Central memory CD8-positive, alpha-beta T cell (primary cell): ENCODE measurements at regions not wholly inside any gene's neighbourhood (a gene's known extent, or its start where the extent isn't known, plus 50 kb on each side); places are given as distances from the start of the nearest gene placed in this dataset.

Source experiments
- ATAC-seq: fragments of 150-1000 bp; cut with Tn5 transposase; replicated peaks from 2 replicates; pipeline ENCODE4 v1.10.0; 2022; ENCODE audit warnings: mild to moderate bottlenecking, moderate FRiP score, moderate number of reproducible peaks; ENCODE audit not compliant: poor library complexity, severe bottlenecking; ENCODE audit errors: extremely low read depth
- DNase-seq, 2 donors: peaks; one replicate each; pipeline ENCODE4 v3.0.0; 2021; ENCODE audit warnings: low spot score in 2 of 2
- H3K27ac Mint-ChIP-seq: one replicate; pipeline ENCODE4 v1.8.0; 2022; ENCODE audit warnings: low read depth, mild to moderate bottlenecking, moderate library complexity, mixed read lengths
- H3K27me3 Mint-ChIP-seq: one replicate; pipeline ENCODE4 v1.8.0; 2022; ENCODE audit warnings: mixed read lengths
- H3K36me3 Mint-ChIP-seq: one replicate; pipeline ENCODE4 v1.8.0; 2022; ENCODE audit warnings: mild to moderate bottlenecking, moderate library complexity, mixed read lengths; ENCODE audit not compliant: insufficient read depth
- H3K4me1 Mint-ChIP-seq: one replicate; pipeline ENCODE4 v1.8.0; 2022; ENCODE audit warnings: mixed read lengths
- H3K4me3 Mint-ChIP-seq: one replicate; pipeline ENCODE4 v1.8.0; 2022; ENCODE audit warnings: mild to moderate bottlenecking, moderate library complexity, mixed read lengths
- H3K9me3 Mint-ChIP-seq: one replicate; pipeline ENCODE4 v1.8.0; 2022; ENCODE audit warnings: mixed read lengths

GRCh38 chr1:101165954-101166353 lies 70.9 kb upstream of the S1PR1 start:
- H3K27me3 Mint-ChIP-seq = no peaks in the 10 kb centered on the region
- no peaks in the 10 kb centered on the region for H3K4me1 Mint-ChIP-seq
- H3K36me3 Mint-ChIP-seq = no peaks in the 10 kb centered on the region
- DNase-seq (no peak), ATAC-seq (no peak)
- H3K27ac Mint-ChIP-seq = peak overlapping the region; percentile 38
- no peak overlapping the region for H3K4me3 Mint-ChIP-seq
- H3K9me3 Mint-ChIP-seq = no peaks in the 10 kb centered on the region

GRCh38 chr1:101165532-101165931 lies 71.3 kb upstream of the S1PR1 start:
- no peaks in the 10 kb centered on the region for H3K4me1 Mint-ChIP-seq
- DNase-seq (no peak), ATAC-seq (no peak)
- no peaks in the 10 kb centered on the region for H3K9me3 Mint-ChIP-seq
- H3K27ac Mint-ChIP-seq = no peak overlapping the region
- H3K36me3 Mint-ChIP-seq = no peaks in the 10 kb centered on the region
- H3K27me3 Mint-ChIP-seq = no peaks in the 10 kb centered on the region
- H3K4me3 Mint-ChIP-seq = no peak overlapping the region

- Mint-ChIP-seq H3K9me3 (no peaks in the 10 kb centered on the region), H3K27ac (no peak overlapping the region), H3K4me1 (no peaks in the 10 kb centered on the region), H3K4me3 (no peak overlapping the region), H3K36me3 (no peaks in the 10 kb centered on the region), H3K27me3 (no peaks in the 10 kb centered on the region)
- ATAC-seq = no peak
- no peak for DNase-seq
Observed at GRCh38 chr1:101164776-101165175, 72.0 kb upstream of the S1PR1 start.

GRCh38 chr1:101162736-101163735 lies 73.8 kb upstream of the S1PR1 start:
- ATAC-seq = no peak

GRCh38 chr1:101162300-101162699 lies 74.5 kb upstream of the S1PR1 start:
- no peak for ATAC-seq
- Mint-ChIP-seq H3K4me1 (no peaks in the 10 kb centered on the region), H3K9me3 (no peaks in the 10 kb centered on the region), H3K27ac (no peak overlapping the region), H3K27me3 (no peaks in the 10 kb centered on the region), H3K4me3 (no peak overlapping the region), H3K36me3 (no peaks in the 10 kb centered on the region)
- no peak for DNase-seq

More at GRCh38 chr1:101162736-101163735, 73.8 kb upstream of the S1PR1 start:
- no peaks in the 10 kb centered on the region for H3K9me3 Mint-ChIP-seq
- H3K4me1 Mint-ChIP-seq = no peaks in the 10 kb centered on the region
- no peak for DNase-seq
- H3K36me3 Mint-ChIP-seq = no peaks in the 10 kb centered on the region
- H3K27ac Mint-ChIP-seq = no peak overlapping the region
- no peak overlapping the region for H3K4me3 Mint-ChIP-seq
- no peaks in the 10 kb centered on the region for H3K27me3 Mint-ChIP-seq

GRCh38 chr1:101161619-101162018 lies 75.2 kb upstream of the S1PR1 start:
- Mint-ChIP-seq H3K4me3 (no peak overlapping the region), H3K27me3 (no peaks in the 10 kb centered on the region), H3K4me1 (no peaks in the 10 kb centered on the region), H3K36me3 (no peaks in the 10 kb centered on the region), H3K9me3 (no peaks in the 10 kb centered on the region), H3K27ac (no peak overlapping the region)
- ATAC-seq (no peak), DNase-seq (no peak)

GRCh38 chr1:101158424-101158823 lies 78.4 kb upstream of the S1PR1 start:
- H3K36me3 Mint-ChIP-seq = no peaks in the 10 kb centered on the region

GRCh38 chr1:101154547-101154946 lies 82.3 kb upstream of the S1PR1 start:
- Mint-ChIP-seq H3K27me3 (no peaks in the 10 kb centered on the region), H3K4me1 (no peaks in the 10 kb centered on the region), H3K27ac (no peak overlapping the region), H3K36me3 (no peaks in the 10 kb centered on the region), H3K4me3 (no peak overlapping the region), H3K9me3 (no peaks in the 10 kb centered on the region)
- ATAC-seq (no peak), DNase-seq (no peak)

More at GRCh38 chr1:101158424-101158823, 78.4 kb upstream of the S1PR1 start:
- DNase-seq = no peak
- no peak overlapping the region for H3K27ac Mint-ChIP-seq
- no peaks in the 10 kb centered on the region for H3K4me1 Mint-ChIP-seq
- no peaks in the 10 kb centered on the region for H3K9me3 Mint-ChIP-seq
- no peaks in the 10 kb centered on the region for H3K27me3 Mint-ChIP-seq
- no peak overlapping the region for H3K4me3 Mint-ChIP-seq
- ATAC-seq = no peak

- no peaks in the 10 kb centered on the region for H3K36me3 Mint-ChIP-seq
- no peaks in the 10 kb centered on the region for H3K27me3 Mint-ChIP-seq
- no peaks in the 10 kb centered on the region for H3K4me1 Mint-ChIP-seq
- ATAC-seq (no peak), DNase-seq (no peak)
- no peaks in the 10 kb centered on the region for H3K9me3 Mint-ChIP-seq
- no peak overlapping the region for H3K27ac Mint-ChIP-seq
- H3K4me3 Mint-ChIP-seq = no peak overlapping the region
Observed at GRCh38 chr1:101153692-101154091, 83.1 kb upstream of the S1PR1 start.

GRCh38 chr1:101152633-101153032 lies 84.2 kb upstream of the S1PR1 start:
- Mint-ChIP-seq H3K27ac (no peak overlapping the region), H3K4me3 (no peak overlapping the region), H3K36me3 (no peaks in the 10 kb centered on the region), H3K9me3 (no peaks in the 10 kb centered on the region), H3K4me1 (no peaks in the 10 kb centered on the region), H3K27me3 (no peaks in the 10 kb centered on the region)
- DNase-seq = no peak
- ATAC-seq = no peak

GRCh38 chr1:101151286-101151685 lies 85.5 kb upstream of the S1PR1 start:
- no peak overlapping the region for H3K4me3 Mint-ChIP-seq
- H3K4me1 Mint-ChIP-seq = no peaks in the 10 kb centered on the region
- no peaks in the 10 kb centered on the region for H3K9me3 Mint-ChIP-seq
- no peaks in the 10 kb centered on the region for H3K27me3 Mint-ChIP-seq
- no peaks in the 10 kb centered on the region for H3K36me3 Mint-ChIP-seq
- ATAC-seq (no peak), DNase-seq (no peak)
- no peak overlapping the region for H3K27ac Mint-ChIP-seq

- Mint-ChIP-seq H3K9me3 (no peaks in the 10 kb centered on the region), H3K36me3 (no peaks in the 10 kb centered on the region), H3K4me1 (no peaks in the 10 kb centered on the region), H3K4me3 (no peak overlapping the region), H3K27ac (no peak overlapping the region), H3K27me3 (no peaks in the 10 kb centered on the region)
- no peak for DNase-seq
- ATAC-seq = no peak
Observed at GRCh38 chr1:101150670-101151069, 86.1 kb upstream of the S1PR1 start.

- Mint-ChIP-seq H3K4me1 (no peaks in the 10 kb centered on the region), H3K27me3 (no peaks in the 10 kb centered on the region), H3K36me3 (no peaks in the 10 kb centered on the region), H3K9me3 (no peaks in the 10 kb centered on the region), H3K27ac (no peak overlapping the region), H3K4me3 (no peak overlapping the region)
- ATAC-seq = no peak
- DNase-seq = no peak
Observed at GRCh38 chr1:101150266-101150665, 86.6 kb upstream of the S1PR1 start.
